GM12864 (cell line): ENCODE measurements at regions not wholly inside any gene's neighbourhood (a gene's known extent, or its start where the extent isn't known, plus 50 kb on each side); places are given as distances from the start of the nearest gene placed in this dataset.

Experiments
- DNase-seq: peaks from one replicate; pipeline ENCODE4 v3.0.0-alpha.2; 2011; ENCODE audit warnings: low read depth
- H3K4me3 ChIP-seq: 2 replicates; pipeline ENCODE4 v1.5.1; 2011; ENCODE audit warnings: mild to moderate bottlenecking, low read depth, low read length, control low read depth
- CTCF ChIP-seq: IDR thresholded peaks from 2 replicates; pipeline ENCODE4 v1.5.1; 2011; ENCODE audit warnings: low read depth, mild to moderate bottlenecking, moderate library complexity, low read length, control low read depth, inconsistent platforms; ENCODE audit errors: missing control alignments

GRCh38 chr12:5163661-5164060 lies 120.0 kb downstream of the KCNA5 start:
- no peak for DNase-seq

GRCh38 chr12:5165296-5165970 lies 121.8 kb downstream of the KCNA5 start:
- DNase-seq: no peak
- no peak for TF ChIP-seq CTCF
- H3K4me3 ChIP-seq: no peak overlapping the region

More at GRCh38 chr12:5163661-5164060, 120.0 kb downstream of the KCNA5 start:
- no peak overlapping the region for H3K4me3 ChIP-seq
- TF ChIP-seq CTCF: no peak

- TF ChIP-seq CTCF: no peak
- no peak overlapping the region for H3K4me3 ChIP-seq
- no peak for DNase-seq
These were observed 123.3 kb downstream of the KCNA5 start for GRCh38 chr12:5166976-5167375.

GRCh38 chr12:5168148-5168547 lies 124.5 kb downstream of the KCNA5 start:
- no peak for DNase-seq
- no peak overlapping the region for H3K4me3 ChIP-seq
- TF ChIP-seq CTCF: no peak

GRCh38 chr12:5170844-5171243 lies 127.2 kb downstream of the KCNA5 start:
- no peak for DNase-seq
- no peak overlapping the region for H3K4me3 ChIP-seq
- TF ChIP-seq CTCF: no peak

GRCh38 chr12:5171701-5172100 lies 128.0 kb downstream of the KCNA5 start:
- no peak for DNase-seq
- no peak overlapping the region for H3K4me3 ChIP-seq
- TF ChIP-seq CTCF: peak; percentile 47

- no peak for TF ChIP-seq CTCF
- no peak overlapping the region for H3K4me3 ChIP-seq
- DNase-seq: no peak
These were observed 129.2 kb downstream of the KCNA5 start for GRCh38 chr12:5172886-5173285.
